ENCODE measurements at regions not wholly inside any gene's neighbourhood (a gene's known extent, or its start where the extent isn't known, plus 50 kb on each side); places are given as distances from the start of the nearest gene placed in this dataset.

DNA sequence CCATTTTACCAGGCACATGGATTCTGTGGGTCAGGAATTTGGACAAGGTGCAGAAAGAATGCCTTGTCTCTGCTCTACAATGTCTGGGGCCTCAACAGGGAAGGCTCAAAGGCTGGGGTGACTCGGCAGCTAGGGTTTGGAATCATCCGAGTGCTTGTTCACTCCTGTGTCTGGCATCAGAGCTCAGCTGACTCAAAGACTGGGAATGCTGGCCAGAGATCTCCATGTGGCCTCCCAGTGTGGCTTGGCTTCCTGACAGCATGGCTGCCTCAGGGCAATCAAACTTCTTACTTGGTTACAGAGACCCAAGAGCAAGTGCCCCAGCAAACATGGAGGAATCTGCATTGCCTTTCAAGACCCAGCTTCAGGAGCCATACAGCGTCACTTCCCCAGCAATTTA is 110.5 kb downstream of the TOMM20 start:
- TF ChIP-seq POLR2A (IDR thresholded peaks at IDR 0.05), result no peak
- TF ChIP-seq, protein P1, sequence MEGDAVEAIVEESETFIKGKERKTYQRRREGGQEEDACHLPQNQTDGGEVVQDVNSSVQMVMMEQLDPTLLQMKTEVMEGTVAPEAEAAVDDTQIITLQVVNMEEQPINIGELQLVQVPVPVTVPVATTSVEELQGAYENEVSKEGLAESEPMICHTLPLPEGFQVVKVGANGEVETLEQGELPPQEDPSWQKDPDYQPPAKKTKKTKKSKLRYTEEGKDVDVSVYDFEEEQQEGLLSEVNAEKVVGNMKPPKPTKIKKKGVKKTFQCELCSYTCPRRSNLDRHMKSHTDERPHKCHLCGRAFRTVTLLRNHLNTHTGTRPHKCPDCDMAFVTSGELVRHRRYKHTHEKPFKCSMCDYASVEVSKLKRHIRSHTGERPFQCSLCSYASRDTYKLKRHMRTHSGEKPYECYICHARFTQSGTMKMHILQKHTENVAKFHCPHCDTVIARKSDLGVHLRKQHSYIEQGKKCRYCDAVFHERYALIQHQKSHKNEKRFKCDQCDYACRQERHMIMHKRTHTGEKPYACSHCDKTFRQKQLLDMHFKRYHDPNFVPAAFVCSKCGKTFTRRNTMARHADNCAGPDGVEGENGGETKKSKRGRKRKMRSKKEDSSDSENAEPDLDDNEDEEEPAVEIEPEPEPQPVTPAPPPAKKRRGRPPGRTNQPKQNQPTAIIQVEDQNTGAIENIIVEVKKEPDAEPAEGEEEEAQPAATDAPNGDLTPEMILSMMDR (IDR thresholded peaks at IDR 0.05), result no peak

Measured in uterus (tissue), 2 donors.